AG04450 (cell line): ENCODE measurements at regions not wholly inside any gene's neighbourhood (a gene's known extent, or its start where the extent isn't known, plus 50 kb on each side); places are given as distances from the start of the nearest gene placed in this dataset.

Source experiments
- CTCF ChIA-PET: fragments of 300-600, 350-600 bp; formaldehyde crosslinking; extraction: SDS; loops from one replicate; lab custom pipeline; 2022; ENCODE audit warnings: antibody characterized with exemption, inconsistent platforms; lab: Charles Lee
- POLR2A ChIA-PET: fragments of 350-600 bp; formaldehyde crosslinking; extraction: SDS; loops from one replicate; lab custom pipeline; 2021; ENCODE audit warnings: antibody characterized with exemption, inconsistent platforms; lab: Yijun Ruan, JAX
- DNase-seq: peaks from one replicate; pipeline ENCODE4 v3.0.0-alpha.2; 2011; ENCODE audit warnings: low read depth, low spot score
- H3K27ac ChIP-seq: one replicate; pipeline ENCODE4 v1.5.1; 2012; ENCODE audit warnings: low read depth, low read length, control low read depth
- H3K27me3 ChIP-seq: one replicate; pipeline ENCODE4 v1.6.0; 2012; ENCODE audit warnings: low read length; ENCODE audit not compliant: control insufficient read depth, insufficient read depth
- H3K4me3 ChIP-seq: 2 replicates; pipeline ENCODE4 v1.5.1; 2011; ENCODE audit warnings: mild to moderate bottlenecking, low read depth, low read length, control low read depth
- H3K9me3 ChIP-seq: 2 replicates; pipeline ENCODE4 v1.5.1; 2012; ENCODE audit warnings: low read length; ENCODE audit not compliant: control insufficient read depth, insufficient read depth
- TF ChIP-seq, protein P1 (sequence below): IDR thresholded peaks from 2 replicates; pipeline ENCODE4 v1.5.1; 2011; ENCODE audit warnings: low read depth, low read length, control low read depth, inconsistent platforms

DNA sequence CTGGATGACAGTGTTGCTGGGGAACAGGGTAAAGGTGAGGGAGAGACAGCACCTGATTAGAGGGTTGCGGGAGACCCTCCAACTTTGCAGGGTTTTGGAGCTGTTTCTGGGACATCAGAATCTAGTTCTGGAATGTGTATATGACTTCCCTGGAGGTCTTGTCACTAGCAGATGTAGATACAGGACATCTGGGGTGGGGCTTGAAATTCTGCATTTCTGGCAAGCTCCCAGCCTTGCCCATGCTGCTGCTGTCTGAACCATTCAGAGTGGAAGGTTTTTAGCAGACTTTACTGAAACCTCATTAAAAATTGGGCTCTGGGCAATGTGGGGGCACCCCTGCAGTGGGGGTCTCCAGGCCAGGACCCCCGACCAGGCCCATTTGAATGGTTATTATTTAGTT lies 220.3 kb upstream of the SKOR2 start:
- peaks cover 19% of the 10 kb centered on the region for H3K9me3 ChIP-seq
- TF ChIP-seq, protein P1, sequence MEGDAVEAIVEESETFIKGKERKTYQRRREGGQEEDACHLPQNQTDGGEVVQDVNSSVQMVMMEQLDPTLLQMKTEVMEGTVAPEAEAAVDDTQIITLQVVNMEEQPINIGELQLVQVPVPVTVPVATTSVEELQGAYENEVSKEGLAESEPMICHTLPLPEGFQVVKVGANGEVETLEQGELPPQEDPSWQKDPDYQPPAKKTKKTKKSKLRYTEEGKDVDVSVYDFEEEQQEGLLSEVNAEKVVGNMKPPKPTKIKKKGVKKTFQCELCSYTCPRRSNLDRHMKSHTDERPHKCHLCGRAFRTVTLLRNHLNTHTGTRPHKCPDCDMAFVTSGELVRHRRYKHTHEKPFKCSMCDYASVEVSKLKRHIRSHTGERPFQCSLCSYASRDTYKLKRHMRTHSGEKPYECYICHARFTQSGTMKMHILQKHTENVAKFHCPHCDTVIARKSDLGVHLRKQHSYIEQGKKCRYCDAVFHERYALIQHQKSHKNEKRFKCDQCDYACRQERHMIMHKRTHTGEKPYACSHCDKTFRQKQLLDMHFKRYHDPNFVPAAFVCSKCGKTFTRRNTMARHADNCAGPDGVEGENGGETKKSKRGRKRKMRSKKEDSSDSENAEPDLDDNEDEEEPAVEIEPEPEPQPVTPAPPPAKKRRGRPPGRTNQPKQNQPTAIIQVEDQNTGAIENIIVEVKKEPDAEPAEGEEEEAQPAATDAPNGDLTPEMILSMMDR = no peak
- DNase-seq = no peak
- no peak overlapping the region for H3K4me3 ChIP-seq
- ChIA-PET POLR2A (no interaction called here), CTCF (no interaction called here)
- H3K27ac ChIP-seq = no peak overlapping the region
- H3K27me3 ChIP-seq = no peaks in the 10 kb centered on the region

DNA sequence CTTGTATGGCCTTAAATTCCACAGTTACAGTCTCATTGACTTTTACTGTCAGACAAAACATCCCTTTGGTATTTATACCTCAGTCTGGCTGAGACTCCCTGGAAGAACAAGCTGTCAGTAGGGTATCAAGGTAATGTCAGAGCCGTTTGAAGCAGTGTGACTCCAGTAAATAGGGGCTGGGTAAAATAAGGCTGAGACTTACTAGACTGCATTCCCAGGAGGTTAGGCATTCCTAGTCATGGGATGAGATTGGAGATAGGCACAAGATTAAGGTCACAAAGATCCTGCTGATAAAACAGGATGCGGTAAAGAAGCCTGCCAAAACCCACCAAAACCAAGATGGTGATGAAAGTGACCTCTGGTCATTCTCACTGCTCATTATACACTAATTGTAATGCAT lies 219.5 kb upstream of the SKOR2 start:
- Histone ChIP-seq H3K27ac (no peak overlapping the region), H3K27me3 (no peaks in the 10 kb centered on the region), H3K9me3 (peaks cover 25% of the 10 kb centered on the region), H3K4me3 (no peak overlapping the region)
- CTCF ChIA-PET = no interaction called here
- DNase-seq = no peak
- POLR2A ChIA-PET = no interaction called here
- TF ChIP-seq, protein P1 = no peak

DNA sequence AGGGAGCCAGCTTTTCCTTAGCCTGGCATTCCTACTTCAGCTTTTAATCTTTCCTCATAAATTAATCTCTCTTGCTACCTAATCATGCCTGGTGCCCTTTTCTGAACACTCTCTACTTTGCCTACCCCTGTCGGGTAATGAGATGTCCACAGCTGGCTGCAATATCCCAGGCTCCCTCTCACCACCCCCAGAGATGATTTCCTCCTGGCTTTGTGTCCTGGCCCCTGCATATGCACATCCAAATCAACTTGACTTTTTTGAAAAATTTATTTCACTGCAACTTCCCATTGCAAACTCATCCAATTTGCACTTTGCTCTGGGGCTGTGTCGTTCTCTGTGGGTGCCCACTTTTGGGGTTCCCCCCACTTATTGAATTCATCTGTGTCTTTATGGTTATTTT lies 218.1 kb upstream of the SKOR2 start:
- Histone ChIP-seq H3K27ac (no peak overlapping the region), H3K27me3 (no peaks in the 10 kb centered on the region), H3K4me3 (no peak overlapping the region), H3K9me3 (peaks cover 38% of the 10 kb centered on the region)
- TF ChIP-seq, protein P1 = no peak
- ChIA-PET POLR2A (no interaction called here), CTCF (no interaction called here)
- DNase-seq = no peak

DNA sequence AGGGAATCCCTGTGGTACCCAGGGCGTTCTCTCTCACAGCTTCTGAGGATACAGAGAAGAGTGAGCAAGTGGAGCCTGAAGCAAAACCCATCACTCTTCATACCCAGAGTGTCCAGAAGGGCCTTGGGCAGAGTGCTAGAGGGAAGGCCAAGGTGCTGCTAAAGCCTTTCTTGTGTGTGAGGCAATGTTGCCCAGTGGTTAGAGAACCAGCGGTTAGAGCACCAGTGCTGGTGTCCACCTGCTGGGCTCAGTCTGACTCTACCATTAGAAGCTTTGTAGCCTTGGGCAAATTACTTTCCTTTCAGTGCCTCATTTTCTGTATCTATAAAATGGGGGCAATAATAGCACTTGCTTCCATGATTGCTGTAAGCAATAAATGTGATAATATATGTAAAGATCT lies 210.5 kb upstream of the SKOR2 start:
- no peak for DNase-seq
- POLR2A ChIA-PET = no interaction called here
- TF ChIP-seq, protein P1 = no peak
- Histone ChIP-seq H3K9me3 (peaks cover 55% of the 10 kb centered on the region), H3K27ac (no peak overlapping the region), H3K4me3 (no peak overlapping the region), H3K27me3 (no peaks in the 10 kb centered on the region)
- CTCF ChIA-PET = no interaction called here

DNA sequence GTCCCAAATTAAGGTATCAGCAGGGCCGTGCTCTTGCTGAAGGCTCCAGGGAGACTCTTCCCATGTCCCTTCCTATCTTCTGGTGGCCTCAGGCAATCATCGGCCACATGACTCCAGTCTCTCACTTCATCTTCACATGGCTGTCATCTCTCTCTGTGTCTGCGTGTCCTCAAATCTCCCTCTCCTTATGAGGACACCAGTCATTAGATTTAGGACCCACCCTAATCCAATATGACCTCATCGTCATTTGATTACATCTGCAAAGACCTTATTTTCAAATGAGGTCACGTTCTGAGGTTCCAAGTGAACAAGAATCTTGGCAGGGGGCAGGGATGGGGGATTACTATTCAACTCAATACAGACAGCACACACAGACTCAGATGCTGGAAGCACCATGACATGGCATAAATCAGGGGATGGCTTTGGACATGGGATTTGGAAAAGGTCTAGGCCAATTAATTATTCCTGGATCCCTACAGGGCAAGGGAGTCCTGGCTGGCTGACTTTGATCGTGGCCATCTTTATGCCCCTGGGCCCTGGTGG lies 210.0 kb upstream of the SKOR2 start:
- no peak overlapping the region for H3K4me3 ChIP-seq
- no peak for DNase-seq
- no peak overlapping the region for H3K27ac ChIP-seq
- TF ChIP-seq, protein P1 = no peak
- peaks cover 51% of the 10 kb centered on the region for H3K9me3 ChIP-seq
- ChIA-PET POLR2A (no interaction called here), CTCF (no interaction called here)
- no peaks in the 10 kb centered on the region for H3K27me3 ChIP-seq
